ENCODE measurements at regions not wholly inside any gene's neighbourhood (a gene's known extent, or its start where the extent isn't known, plus 50 kb on each side); places are given as distances from the start of the nearest gene placed in this dataset.

- H3K9me3 Mint-ChIP-seq (ENCODE audit: unreplicated experiment), result no peaks in the 10 kb centered on the region
- no peaks in the 10 kb centered on the region for H3K27me3 ChIP-seq (replicated peaks; ENCODE audit: control insufficient read depth, insufficient read depth, low read length)
- no peak overlapping the region for H3K4me3 ChIP-seq (ENCODE audit: low read depth, low read length)
- H3K36me3 ChIP-seq (ENCODE audit: control insufficient read depth, insufficient read depth, low read length), result no peaks in the 10 kb centered on the region
- no peaks in the 10 kb centered on the region for H3K27me3 Mint-ChIP-seq (ENCODE audit: insufficient read depth, unreplicated experiment)
- CTCF ChIA-PET, result no interaction called here
- no peak overlapping the region for H3K4me3 Mint-ChIP-seq (ENCODE audit: unreplicated experiment)
- peaks cover 15% of the 10 kb centered on the region for H3K4me1 ChIP-seq
- no peaks in the 10 kb centered on the region for H3K36me3 Mint-ChIP-seq (ENCODE audit: insufficient read depth, unreplicated experiment)
- peaks cover 5% of the 10 kb centered on the region for H3K4me1 Mint-ChIP-seq (ENCODE audit: low read depth, unreplicated experiment)
- POLR2A ChIA-PET, result no interaction called here
- no peak for TF ChIP-seq CTCF (IDR thresholded peaks at IDR 0.05; ENCODE audit: insufficient read depth in 1 of 2, low read depth in 1 of 2, low read length in 1 of 2, severe bottlenecking in 1 of 2, unreplicated experiment in 1 of 2)
- DNase-seq, result no peak
- no peak overlapping the region for H3K27ac Mint-ChIP-seq (ENCODE audit: unreplicated experiment)
- no peaks in the 10 kb centered on the region for H3K9me3 ChIP-seq
- BruUV-seq (replicated peaks), result no TSS peak
- intact Hi-C loops (cut with micrococcal nuclease; ENCODE audit: unreplicated experiment), result no loop called here
Observed at GRCh38 chr4:100695039-100695654, 177.3 kb upstream of the EMCN start.

GRCh38 chr4:100694467-100694866 lies 176.6 kb upstream of the EMCN start:
- Histone ChIP-seq H3K27me3 (replicated peaks; ENCODE audit: control insufficient read depth, insufficient read depth, low read length) (no peaks in the 10 kb centered on the region), H3K4me3 (ENCODE audit: low read depth, low read length) (no peak overlapping the region), H3K4me1 (peaks cover 15% of the 10 kb centered on the region), H3K36me3 (ENCODE audit: control insufficient read depth, insufficient read depth, low read length) (no peaks in the 10 kb centered on the region), H3K9me3 (no peaks in the 10 kb centered on the region)
- Mint-ChIP-seq H3K27me3 (ENCODE audit: insufficient read depth, unreplicated experiment) (no peaks in the 10 kb centered on the region), H3K36me3 (ENCODE audit: insufficient read depth, unreplicated experiment) (no peaks in the 10 kb centered on the region), H3K9me3 (ENCODE audit: unreplicated experiment) (no peaks in the 10 kb centered on the region), H3K4me3 (ENCODE audit: unreplicated experiment) (no peak overlapping the region), H3K27ac (ENCODE audit: unreplicated experiment) (no peak overlapping the region), H3K4me1 (ENCODE audit: low read depth, unreplicated experiment) (peaks cover 5% of the 10 kb centered on the region)
- CTCF ChIA-PET, result no interaction called here
- POLR2A ChIA-PET, result no interaction called here
- DNase-seq, result no peak
- no peak for TF ChIP-seq CTCF (IDR thresholded peaks at IDR 0.05; ENCODE audit: insufficient read depth in 1 of 2, low read depth in 1 of 2, low read length in 1 of 2, severe bottlenecking in 1 of 2, unreplicated experiment in 1 of 2)
- intact Hi-C loops (cut with micrococcal nuclease; ENCODE audit: unreplicated experiment), result no loop called here
- BruUV-seq (replicated peaks), result no TSS peak

GRCh38 chr4:100690812-100691211 lies 173.0 kb upstream of the EMCN start:
- no peaks in the 10 kb centered on the region for H3K27me3 ChIP-seq (replicated peaks; ENCODE audit: control insufficient read depth, insufficient read depth, low read length)
- no peaks in the 10 kb centered on the region for H3K36me3 Mint-ChIP-seq (ENCODE audit: insufficient read depth, unreplicated experiment)
- no peak overlapping the region for H3K4me3 ChIP-seq (ENCODE audit: low read depth, low read length)
- peaks cover 5% of the 10 kb centered on the region for H3K4me1 Mint-ChIP-seq (ENCODE audit: low read depth, unreplicated experiment)
- H3K4me1 ChIP-seq, result peaks cover 15% of the 10 kb centered on the region
- DNase-seq, result no peak
- H3K36me3 ChIP-seq (ENCODE audit: control insufficient read depth, insufficient read depth, low read length), result no peaks in the 10 kb centered on the region
- POLR2A ChIA-PET, result no interaction called here
- CTCF ChIA-PET, result no interaction called here
- no peak for TF ChIP-seq CTCF (IDR thresholded peaks at IDR 0.05; ENCODE audit: insufficient read depth in 1 of 2, low read depth in 1 of 2, low read length in 1 of 2, severe bottlenecking in 1 of 2, unreplicated experiment in 1 of 2)
- no peaks in the 10 kb centered on the region for H3K9me3 Mint-ChIP-seq (ENCODE audit: unreplicated experiment)
- intact Hi-C loops (cut with micrococcal nuclease; ENCODE audit: unreplicated experiment), result no loop called here
- no peaks in the 10 kb centered on the region for H3K27me3 Mint-ChIP-seq (ENCODE audit: insufficient read depth, unreplicated experiment)
- BruUV-seq (replicated peaks), result no TSS peak
- H3K9me3 ChIP-seq, result no peaks in the 10 kb centered on the region
- H3K4me3 Mint-ChIP-seq (ENCODE audit: unreplicated experiment), result no peak overlapping the region
- no peak overlapping the region for H3K27ac Mint-ChIP-seq (ENCODE audit: unreplicated experiment)

Data from Caco-2 (cell line).